B cell (primary cell): ENCODE measurements at regions not wholly inside any gene's neighbourhood (a gene's known extent, or its start where the extent isn't known, plus 50 kb on each side); places are given as distances from the start of the nearest gene placed in this dataset.

Experiments
- ATAC-seq: fragments of 200-7000 bp; cut with Tn5 transposase; one replicate; pipeline ENCODE4 v1.10.0; 2021; ENCODE audit warnings: low read depth, mild to moderate bottlenecking, moderate number of reproducible peaks, moderate library complexity
- CTCF ChIA-PET: fragments of 350-600 bp; sonication (Branson Sonifier 250); formaldehyde crosslinking; loops from one replicate; lab custom pipeline; 2021; ENCODE audit warnings: antibody characterized with exemption, inconsistent platforms; lab: Charles Lee
- POLR2A ChIA-PET: fragments of 350-600 bp; sonication (Branson Sonifier 250); formaldehyde crosslinking; loops from one replicate; lab custom pipeline; 2021; ENCODE audit warnings: antibody characterized with exemption; lab: Charles Lee
- DNase-seq: peaks from one replicate; pipeline ENCODE4 v3.0.0; 2013
- H2AFZ ChIP-seq: 2 replicates; pipeline ENCODE4 v1.6.1; 2012; ENCODE audit warnings: mild to moderate bottlenecking, low read depth, low read length; ENCODE audit not compliant: insufficient read depth, poor library complexity, severe bottlenecking
- H3K27ac ChIP-seq, 2 donors: 1 replicate in 1 of 2; 2 replicates in 1 of 2; pipeline ENCODE4 v1.5.1; 2012 to 2013; ENCODE audit warnings: low read length in 2 of 2, mild to moderate bottlenecking in 2 of 2, moderate library complexity in 1 of 2
- H3K27me3 ChIP-seq, 4 experiments: fragments of 200-600 bp in 1 of 4; sonication (generic) in 1 of 4; replicated peaks in 1 of 4; 1 replicate in 2 of 4; 2 replicates in 2 of 4; pipeline versions ENCODE4 v1.6.1 to v1.7.0; 2013 to 2016; ENCODE audit warnings: low read length in 3 of 4, mild to moderate bottlenecking in 2 of 4, mixed read lengths in 1 of 4, moderate library complexity in 1 of 4; ENCODE audit not compliant: insufficient read depth in 4 of 4, control insufficient read depth in 3 of 4; ENCODE audit errors: control extremely low read depth in 1 of 4
- H3K36me3 ChIP-seq, 2 experiments: replicated peaks in 1 of 2; 1 replicate in 1 of 2; 2 replicates in 1 of 2; pipeline versions ENCODE4 v1.6.1 to v1.7.1; 2013; ENCODE audit warnings: low read length in 1 of 2; ENCODE audit not compliant: insufficient read depth in 2 of 2, control insufficient read depth in 1 of 2; ENCODE audit errors: control extremely low read depth in 1 of 2, extremely low read depth in 1 of 2
- H3K4me1 ChIP-seq, 2 donors: fragments of 200-600 bp in 1 of 2; sonication (generic) in 1 of 2; 1 replicate in 1 of 2; 2 replicates in 1 of 2; pipeline versions ENCODE4 v1.5.1 to v1.6.1; 2013 to 2017; ENCODE audit warnings: low read length in 2 of 2; ENCODE audit not compliant: control insufficient read depth in 2 of 2, insufficient read depth in 2 of 2
- H3K4me2 ChIP-seq: replicated peaks from 2 replicates; pipeline ENCODE3; 2012; ENCODE audit warnings: mild to moderate bottlenecking, low read depth, low read length; ENCODE audit not compliant: poor library complexity, severe bottlenecking
- H3K4me3 ChIP-seq, 5 experiments: fragments of 200-600 bp in 1 of 5; sonication (generic) in 1 of 5; 1 replicate in 3 of 5; 2 replicates in 2 of 5; pipeline versions ENCODE4 v1.5.1 to v1.7.0; 2011 to 2016; ENCODE audit warnings: low read length in 4 of 5, mild to moderate bottlenecking in 4 of 5, low read depth in 2 of 5, control low read depth in 1 of 5, moderate library complexity in 1 of 5; ENCODE audit not compliant: insufficient read depth in 1 of 5; ENCODE audit errors: control extremely low read depth in 1 of 5, extremely low read depth in 1 of 5
- H3K79me2 ChIP-seq: fragments of 200-600 bp; sonication (generic); one replicate; pipeline ENCODE4 v1.6.0; 2016; ENCODE audit warnings: low read length; ENCODE audit not compliant: control insufficient read depth, insufficient read depth
- H3K9ac ChIP-seq: fragments of 200-600 bp; sonication (generic); 2 replicates; pipeline ENCODE4 v1.6.1; 2017; ENCODE audit warnings: mild to moderate bottlenecking, low read length, moderate library complexity
- H3K9me3 ChIP-seq, 3 donors: one replicate each; pipeline versions ENCODE4 v1.6.1 to v1.7.1; 2013; ENCODE audit warnings: low read length in 2 of 3; ENCODE audit not compliant: control insufficient read depth in 2 of 3, insufficient read depth in 1 of 3; ENCODE audit errors: control extremely low read depth in 1 of 3
- H4K20me1 ChIP-seq: 2 replicates; pipeline ENCODE4 v1.6.0; 2012; ENCODE audit warnings: mild to moderate bottlenecking, low read length; ENCODE audit not compliant: insufficient read depth, control insufficient read depth, poor library complexity, severe bottlenecking
- H3K27ac Mint-ChIP-seq: one replicate; pipeline ENCODE4 v1.8.0; 2021; ENCODE audit warnings: mixed read lengths
- H3K27me3 Mint-ChIP-seq: one replicate; pipeline ENCODE4 v1.8.0; 2021; ENCODE audit warnings: mixed read lengths
- H3K4me1 Mint-ChIP-seq: one replicate; pipeline ENCODE4 v1.8.0; 2021; ENCODE audit warnings: mixed read lengths
- H3K4me3 Mint-ChIP-seq: one replicate; pipeline ENCODE4 v1.8.0; 2021; ENCODE audit warnings: mixed read lengths
- H3K9me3 Mint-ChIP-seq: one replicate; pipeline ENCODE4 v1.8.0; 2022; ENCODE audit warnings: mixed read lengths; ENCODE audit not compliant: insufficient read depth
- EZH2 ChIP-seq: IDR thresholded peaks from 2 replicates; pipeline ENCODE4 v1.6.1; 2012; ENCODE audit warnings: borderline replicate concordance, low read depth, mild to moderate bottlenecking, moderate library complexity, low read length; ENCODE audit not compliant: insufficient read depth, poor library complexity, severe bottlenecking
- WGBS: methylation state at CpG from one replicate; pipeline ENCODE4 v1.1.5; 2013; ENCODE audit warnings: missing lambda C conversion rate; ENCODE audit not compliant: insufficient coverage; 5-methylcytosine and 5-hydroxymethylcytosine counted together
- intact Hi-C: fragments of 100-400 bp; cut with micrococcal nuclease; formaldehyde crosslinking; loops from one replicate; pipeline ENCODE4 v1.10.0; 2022
- TF ChIP-seq, protein P1 (sequence below): fragments of 200-600 bp; IDR thresholded peaks from one replicate; pipeline ENCODE4 v1.8.0; 2022; ENCODE audit warnings: antibody characterized with exemption, mild to moderate bottlenecking

DNA sequence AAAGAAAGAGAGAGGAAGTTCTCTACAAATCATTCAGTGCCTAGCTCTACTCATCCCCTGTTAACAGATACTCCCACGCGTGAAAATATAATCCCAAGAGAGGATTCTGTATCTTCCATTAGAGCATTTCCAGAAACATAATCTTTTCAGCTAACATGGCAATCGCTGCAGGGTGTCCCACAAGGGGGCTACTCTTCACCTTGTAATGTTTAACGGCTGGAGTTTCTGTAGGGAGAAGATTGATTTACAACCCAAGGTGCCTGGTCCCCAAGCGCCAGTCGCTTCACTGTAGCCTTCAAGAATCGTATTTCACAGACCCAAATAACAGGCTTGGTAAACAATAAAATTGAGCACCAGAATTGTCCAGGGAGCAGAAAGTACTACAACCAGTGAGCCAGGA is 318.7 kb downstream of the TLE1 start:
- WGBS: 60% methylated on average over 2 of the region's 7 CpGs
- no peak overlapping the region for H3K4me3 ChIP-seq
- no peak for TF ChIP-seq EZH2
- TF ChIP-seq, protein P1, sequence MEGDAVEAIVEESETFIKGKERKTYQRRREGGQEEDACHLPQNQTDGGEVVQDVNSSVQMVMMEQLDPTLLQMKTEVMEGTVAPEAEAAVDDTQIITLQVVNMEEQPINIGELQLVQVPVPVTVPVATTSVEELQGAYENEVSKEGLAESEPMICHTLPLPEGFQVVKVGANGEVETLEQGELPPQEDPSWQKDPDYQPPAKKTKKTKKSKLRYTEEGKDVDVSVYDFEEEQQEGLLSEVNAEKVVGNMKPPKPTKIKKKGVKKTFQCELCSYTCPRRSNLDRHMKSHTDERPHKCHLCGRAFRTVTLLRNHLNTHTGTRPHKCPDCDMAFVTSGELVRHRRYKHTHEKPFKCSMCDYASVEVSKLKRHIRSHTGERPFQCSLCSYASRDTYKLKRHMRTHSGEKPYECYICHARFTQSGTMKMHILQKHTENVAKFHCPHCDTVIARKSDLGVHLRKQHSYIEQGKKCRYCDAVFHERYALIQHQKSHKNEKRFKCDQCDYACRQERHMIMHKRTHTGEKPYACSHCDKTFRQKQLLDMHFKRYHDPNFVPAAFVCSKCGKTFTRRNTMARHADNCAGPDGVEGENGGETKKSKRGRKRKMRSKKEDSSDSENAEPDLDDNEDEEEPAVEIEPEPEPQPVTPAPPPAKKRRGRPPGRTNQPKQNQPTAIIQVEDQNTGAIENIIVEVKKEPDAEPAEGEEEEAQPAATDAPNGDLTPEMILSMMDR: no peak
- H3K4me2 ChIP-seq: no peak overlapping the region
- H3K27me3 ChIP-seq: no peaks in the 10 kb centered on the region
- intact Hi-C loops: no loop called here
- ChIA-PET POLR2A (no interaction called here), CTCF (no interaction called here)
- no peaks in the 10 kb centered on the region for H4K20me1 ChIP-seq
- H3K27ac ChIP-seq: no peak overlapping the region
- H3K9me3 Mint-ChIP-seq: peaks cover 2% of the 10 kb centered on the region
- H2AFZ ChIP-seq: no peak overlapping the region
- no peaks in the 10 kb centered on the region for H3K27me3 Mint-ChIP-seq
- no peak overlapping the region for H3K27ac Mint-ChIP-seq
- H3K9ac ChIP-seq: no peak overlapping the region
- DNase-seq (no peak), ATAC-seq (no peak)
- H3K79me2 ChIP-seq: no peaks in the 10 kb centered on the region
- H3K4me1 Mint-ChIP-seq: no peaks in the 10 kb centered on the region
- no peak overlapping the region for H3K4me3 Mint-ChIP-seq
- H3K36me3 ChIP-seq: no peaks in the 10 kb centered on the region
- H3K9me3 ChIP-seq: peaks cover 0 to 2% (median 0%) of the 10 kb centered on the region in 3 donors
- no peaks in the 10 kb centered on the region for H3K4me1 ChIP-seq

GRCh38 chr9:81370096-81370495 is 319.3 kb downstream of the TLE1 start:
- no peaks in the 10 kb centered on the region for H3K4me1 Mint-ChIP-seq
- H3K27me3 ChIP-seq: no peaks in the 10 kb centered on the region
- no peaks in the 10 kb centered on the region for H3K27me3 Mint-ChIP-seq
- intact Hi-C loops: no loop called here
- no peak for DNase-seq
- no peaks in the 10 kb centered on the region for H4K20me1 ChIP-seq
- H3K4me3 ChIP-seq: no peak overlapping the region
- peaks cover 2% of the 10 kb centered on the region for H3K9me3 Mint-ChIP-seq
- peaks cover 0 to 2% (median 0%) of the 10 kb centered on the region in 3 donors for H3K9me3 ChIP-seq
- no peak overlapping the region for H3K9ac ChIP-seq
- TF ChIP-seq EZH2: no peak
- TF ChIP-seq, protein P1: no peak
- H3K4me3 Mint-ChIP-seq: no peak overlapping the region
- no peaks in the 10 kb centered on the region for H3K4me1 ChIP-seq
- no peak overlapping the region for H2AFZ ChIP-seq
- H3K79me2 ChIP-seq: no peaks in the 10 kb centered on the region
- POLR2A ChIA-PET: no interaction called here
- no peak overlapping the region for H3K27ac ChIP-seq
- ATAC-seq: no peak
- no peaks in the 10 kb centered on the region for H3K36me3 ChIP-seq
- 80% methylated on average over 2 of the region's 3 CpGs for WGBS
- CTCF ChIA-PET: no interaction called here
- no peak overlapping the region for H3K4me2 ChIP-seq
- no peak overlapping the region for H3K27ac Mint-ChIP-seq
